ENCODE measurements at regions not wholly inside any gene's neighbourhood (a gene's known extent, or its start where the extent isn't known, plus 50 kb on each side); places are given as distances from the start of the nearest gene placed in this dataset.

- intact Hi-C loops (cut with DNase I, micrococcal nuclease), result no loop called here
- DNase-seq (peak; percentile 67 to 78 (median 74)), ATAC-seq (peak; percentile 93)
- TF ChIP-seq, protein P1, sequence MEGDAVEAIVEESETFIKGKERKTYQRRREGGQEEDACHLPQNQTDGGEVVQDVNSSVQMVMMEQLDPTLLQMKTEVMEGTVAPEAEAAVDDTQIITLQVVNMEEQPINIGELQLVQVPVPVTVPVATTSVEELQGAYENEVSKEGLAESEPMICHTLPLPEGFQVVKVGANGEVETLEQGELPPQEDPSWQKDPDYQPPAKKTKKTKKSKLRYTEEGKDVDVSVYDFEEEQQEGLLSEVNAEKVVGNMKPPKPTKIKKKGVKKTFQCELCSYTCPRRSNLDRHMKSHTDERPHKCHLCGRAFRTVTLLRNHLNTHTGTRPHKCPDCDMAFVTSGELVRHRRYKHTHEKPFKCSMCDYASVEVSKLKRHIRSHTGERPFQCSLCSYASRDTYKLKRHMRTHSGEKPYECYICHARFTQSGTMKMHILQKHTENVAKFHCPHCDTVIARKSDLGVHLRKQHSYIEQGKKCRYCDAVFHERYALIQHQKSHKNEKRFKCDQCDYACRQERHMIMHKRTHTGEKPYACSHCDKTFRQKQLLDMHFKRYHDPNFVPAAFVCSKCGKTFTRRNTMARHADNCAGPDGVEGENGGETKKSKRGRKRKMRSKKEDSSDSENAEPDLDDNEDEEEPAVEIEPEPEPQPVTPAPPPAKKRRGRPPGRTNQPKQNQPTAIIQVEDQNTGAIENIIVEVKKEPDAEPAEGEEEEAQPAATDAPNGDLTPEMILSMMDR (IDR thresholded peaks at IDR 0.05), result no peak
- Histone ChIP-seq H3K9me3 (no peaks in the 10 kb centered on the region), H3K4me1 (ENCODE audit: low read depth) (peaks cover 4% of the 10 kb centered on the region), H3K4me3 (no peak overlapping the region), H3K36me3 (ENCODE audit: low read depth) (no peaks in the 10 kb centered on the region)
Measured at GRCh38 chrX:65601530-65602220, 65.8 kb upstream of the MSN start.

DNA sequence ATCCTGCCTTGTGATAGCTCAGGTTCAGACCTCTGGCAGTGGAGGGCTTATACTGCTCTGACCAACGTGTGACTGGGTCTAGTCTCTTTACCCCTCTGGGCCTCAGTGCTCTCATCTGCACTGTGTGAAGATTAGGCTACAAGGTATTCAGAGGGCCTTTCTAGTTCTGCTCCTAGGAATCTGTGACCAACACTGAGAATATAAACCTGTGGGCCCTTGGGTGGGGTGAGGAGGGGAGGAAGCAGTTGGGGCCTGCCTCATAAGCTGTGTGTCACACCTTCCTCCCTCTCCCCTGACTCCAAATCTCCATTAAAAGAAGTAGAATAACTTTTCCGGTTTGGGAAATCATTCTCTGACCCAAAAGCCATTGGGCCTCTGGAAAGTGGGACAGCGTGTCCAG lies 66.3 kb upstream of the MSN start:
- no peaks in the 10 kb centered on the region for H3K36me3 ChIP-seq (ENCODE audit: low read depth)
- intact Hi-C loops (cut with DNase I, micrococcal nuclease), result no loop called here
- peaks cover 4% of the 10 kb centered on the region for H3K4me1 ChIP-seq (ENCODE audit: low read depth)
- no peaks in the 10 kb centered on the region for H3K9me3 ChIP-seq
- H3K4me3 ChIP-seq, result no peak overlapping the region
- peak; percentile 34 for ATAC-seq
- TF ChIP-seq, protein P1 (IDR thresholded peaks at IDR 0.05), result no peak
- DNase-seq, result no peak

DNA sequence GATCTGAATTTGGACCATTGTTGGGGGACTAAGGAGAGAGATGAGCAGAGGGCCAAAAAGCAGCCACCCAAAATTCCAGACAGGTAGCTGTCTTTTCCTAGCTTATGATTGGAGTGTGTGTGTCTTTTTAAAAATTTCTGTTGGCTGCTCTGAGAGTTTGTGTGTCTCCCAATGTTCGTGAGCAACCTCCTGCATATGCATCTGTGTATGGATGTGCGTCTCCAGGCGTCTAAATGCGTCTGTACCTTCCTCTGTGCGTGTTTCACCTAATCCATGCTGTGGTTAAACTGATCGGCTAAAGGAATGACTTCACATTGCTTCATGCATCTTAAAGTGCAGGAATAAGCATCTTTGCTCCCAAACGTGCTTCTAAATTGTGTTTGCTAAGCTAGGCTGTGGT lies 65.5 kb upstream of the LAS1L start:
- Histone ChIP-seq H3K4me3 (no peak overlapping the region), H3K4me1 (ENCODE audit: low read depth) (peaks cover 6% of the 10 kb centered on the region), H3K9me3 (no peaks in the 10 kb centered on the region), H3K36me3 (ENCODE audit: low read depth) (no peaks in the 10 kb centered on the region)
- TF ChIP-seq, protein P1 (IDR thresholded peaks at IDR 0.05), result no peak
- intact Hi-C loops (cut with DNase I, micrococcal nuclease), result no loop called here
- DNase-seq (no peak), ATAC-seq (no peak)

DNA sequence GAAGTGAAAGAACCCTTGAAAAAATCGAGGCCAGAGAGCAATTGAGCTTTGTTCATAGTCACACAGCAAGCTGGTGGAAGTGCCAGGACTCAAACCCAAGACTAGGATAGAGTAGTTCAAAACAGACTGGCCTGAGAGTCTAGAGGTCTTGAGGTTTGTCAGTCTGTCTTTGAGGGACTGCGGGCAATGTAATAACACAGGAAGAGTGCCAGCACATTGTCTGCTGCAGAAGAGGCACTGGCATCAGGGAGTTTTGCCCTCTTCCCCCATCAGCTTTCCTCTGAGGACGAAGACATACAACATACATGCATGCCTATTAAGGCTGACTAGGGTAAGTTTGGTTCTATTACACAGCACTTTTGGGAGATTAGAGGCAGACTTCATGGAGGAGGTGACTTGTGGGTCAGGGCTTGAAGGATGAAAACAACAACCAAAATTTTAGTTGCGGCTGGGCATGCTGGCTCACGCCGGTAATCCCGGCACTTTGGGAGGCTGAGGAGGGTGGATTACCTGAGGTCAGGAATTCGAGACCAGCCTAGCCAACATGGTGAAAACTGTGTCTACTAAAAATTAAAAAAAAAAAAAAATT lies 64.1 kb upstream of the LAS1L start:
- Histone ChIP-seq H3K9me3 (no peaks in the 10 kb centered on the region), H3K4me3 (no peak overlapping the region), H3K36me3 (ENCODE audit: low read depth) (no peaks in the 10 kb centered on the region), H3K4me1 (ENCODE audit: low read depth) (peaks cover 6% of the 10 kb centered on the region)
- DNase-seq (no peak), ATAC-seq (no peak)
- TF ChIP-seq, protein P1 (IDR thresholded peaks at IDR 0.05), result no peak
- intact Hi-C loops (cut with DNase I, micrococcal nuclease), result loop anchor here in 1 of 2 donors (10.0 kb wide), 1 partner anchor 106 kb away; no protein-coding TSS in a partner anchor

DNA sequence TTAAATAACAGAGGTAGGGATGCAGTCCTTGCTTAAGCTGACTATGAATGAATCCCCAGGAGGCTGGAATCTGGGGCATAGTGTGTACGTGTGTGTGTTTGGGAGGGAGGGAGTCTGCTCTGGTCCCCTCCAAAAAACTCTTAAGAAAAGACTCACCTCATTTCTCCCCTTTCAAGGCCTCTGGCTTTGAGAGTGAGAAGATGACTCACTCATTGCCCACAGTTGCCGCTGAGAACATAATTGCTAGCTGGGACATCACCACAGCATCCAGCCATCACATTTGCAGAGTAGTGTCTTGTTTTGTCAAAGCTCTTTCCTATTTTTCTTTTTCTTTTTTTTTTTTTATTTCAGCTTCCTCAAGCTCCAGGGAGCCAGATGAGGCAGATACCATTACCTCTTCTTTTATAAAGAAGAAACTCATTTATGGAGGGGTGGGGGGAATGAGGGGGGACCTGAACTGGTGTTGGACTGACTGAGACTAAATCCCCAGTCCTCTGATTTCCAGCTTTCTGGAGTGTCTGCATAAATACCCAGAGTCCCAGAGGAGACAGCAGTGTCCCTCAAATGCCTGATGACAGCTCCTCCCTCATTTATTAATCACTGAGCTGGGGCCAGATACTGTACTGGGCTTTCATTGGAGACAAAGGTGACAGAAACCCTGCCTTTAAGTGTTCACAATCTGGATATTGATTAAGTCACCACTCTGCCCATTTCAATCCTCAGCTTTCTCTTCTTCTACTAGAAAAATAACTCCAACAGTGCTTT lies 61.9 kb upstream of the LAS1L start:
- peak; percentile 40 for ATAC-seq
- intact Hi-C loops (cut with DNase I, micrococcal nuclease), result loop anchor here in 1 of 2 donors (10.0 kb wide), 1 partner anchor 108 kb away; no protein-coding TSS in a partner anchor
- DNase-seq, result peak in 1 of 3 donors; percentile 19

More for the DNA sequence above, 61.9 kb upstream of the LAS1L start:
- H3K9me3 ChIP-seq, result no peaks in the 10 kb centered on the region
- H3K4me1 ChIP-seq (ENCODE audit: low read depth), result peaks cover 5% of the 10 kb centered on the region
- TF ChIP-seq, protein P1 (IDR thresholded peaks at IDR 0.05), result no peak
- no peak overlapping the region for H3K4me3 ChIP-seq
- H3K36me3 ChIP-seq (ENCODE audit: low read depth), result no peaks in the 10 kb centered on the region

All from mucosa of descending colon (tissue), 3 donors.